ENCODE measurements at regions not wholly inside any gene's neighbourhood (a gene's known extent, or its start where the extent isn't known, plus 50 kb on each side); places are given as distances from the start of the nearest gene placed in this dataset.
"Not testable (repeated sequence)": the region's sequence is repeated elsewhere in the genome, so short reads cannot be mapped to it uniquely, and the experiment has no call there.

DNA sequence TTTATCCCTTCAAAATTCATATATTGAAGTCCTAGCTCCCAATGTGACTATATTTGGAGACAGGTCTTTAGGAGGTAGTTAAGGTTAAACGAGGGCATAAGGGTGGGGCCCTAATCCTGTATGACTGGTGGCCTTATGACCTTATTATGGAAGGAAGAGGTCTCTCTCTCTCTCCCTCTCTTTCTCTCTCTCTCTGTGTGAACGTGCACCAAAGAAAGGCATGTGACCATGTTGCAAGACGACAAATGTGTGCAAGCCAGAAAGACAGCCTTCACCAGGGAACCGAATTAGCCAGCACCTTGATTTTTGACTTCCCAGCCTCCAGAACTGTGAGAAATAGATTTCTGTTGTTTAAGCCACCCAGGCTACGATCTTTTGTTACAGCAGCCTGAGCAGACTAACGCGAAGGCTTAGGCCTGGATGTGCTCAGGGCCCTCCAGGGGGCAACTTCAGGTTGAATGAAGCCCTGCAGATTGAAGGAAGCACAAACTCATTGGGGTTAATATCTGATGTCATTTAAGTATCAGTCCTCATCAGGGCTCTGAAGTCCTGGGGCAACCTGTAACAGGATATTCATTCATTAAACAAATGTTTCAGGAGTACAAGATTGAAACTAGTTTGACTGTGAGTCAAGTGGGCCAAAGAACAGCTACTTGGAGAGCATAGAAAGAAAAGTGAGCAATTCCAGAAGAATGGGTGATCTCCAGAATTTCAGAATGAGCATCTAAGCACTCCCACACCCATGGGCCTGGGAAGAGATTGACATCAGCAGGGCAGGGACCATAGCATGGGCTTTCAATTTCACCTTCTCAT lies 157.4 kb upstream of the TNFAIP3 start:
- peak; percentile 58 for DNase-seq (ENCODE audit: low spot score)

DNA sequence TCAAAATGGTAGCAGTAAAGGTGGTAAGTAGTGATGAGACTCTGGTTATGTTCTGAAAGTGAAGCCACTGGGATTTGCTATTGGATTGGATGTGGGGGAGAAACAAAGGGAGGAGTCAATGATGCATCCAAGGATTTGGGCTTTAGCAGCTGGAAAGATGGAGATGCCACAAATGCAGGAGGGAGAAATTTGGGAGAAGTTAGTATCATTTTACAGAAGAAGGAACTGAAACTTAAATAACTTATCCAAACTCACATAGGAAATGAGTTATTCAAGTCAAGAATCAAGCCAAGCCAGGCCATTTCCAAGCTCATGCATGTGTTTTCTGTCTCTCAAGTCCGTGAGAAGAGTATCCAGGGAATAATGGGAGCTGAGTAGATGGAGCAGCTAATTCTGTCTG lies 155.1 kb upstream of the TNFAIP3 start:
- DNase-seq (ENCODE audit: low spot score): no peak

DNA sequence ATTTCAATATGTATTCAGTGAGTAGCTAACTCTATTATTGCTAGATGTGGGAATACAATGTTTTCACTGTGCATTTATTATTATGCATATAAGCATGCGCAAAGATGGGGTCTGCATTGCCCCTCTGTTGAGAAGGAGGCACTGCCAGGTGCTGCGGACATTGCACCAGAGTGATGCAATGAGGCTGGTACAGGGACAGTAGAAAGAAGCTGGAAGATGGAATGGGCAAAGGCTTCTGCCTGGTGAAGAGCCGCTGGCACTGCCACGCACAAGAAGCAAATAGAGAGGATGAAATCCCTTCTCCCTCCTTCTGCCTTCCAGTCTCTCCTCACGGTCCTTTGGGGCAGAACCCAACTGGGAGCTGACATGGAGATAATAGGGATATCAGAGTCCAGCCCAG lies 154.5 kb upstream of the TNFAIP3 start:
- no peak for DNase-seq (ENCODE audit: low spot score)

DNA sequence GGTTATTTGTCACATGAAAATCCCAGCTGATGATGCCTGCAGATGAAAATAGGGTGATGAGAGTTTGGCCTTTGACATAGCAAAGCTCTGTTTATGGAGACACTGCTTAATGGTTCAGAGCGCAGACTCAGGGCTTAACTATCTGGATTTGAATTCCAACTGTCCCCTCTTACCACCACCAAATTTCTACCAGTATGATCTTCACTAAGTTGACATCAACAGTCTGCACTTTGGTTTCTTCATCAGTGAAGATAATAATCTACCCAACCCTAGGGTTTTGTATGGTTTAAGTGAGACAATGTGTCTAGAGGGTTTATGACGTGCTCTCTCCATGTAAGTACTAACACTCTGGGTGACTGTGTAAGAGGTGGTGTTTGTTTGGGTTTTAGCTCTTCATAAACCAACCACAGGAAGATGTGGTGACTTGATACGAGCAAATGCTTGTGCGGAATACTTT lies 151.4 kb upstream of the TNFAIP3 start:
- DNase-seq (ENCODE audit: low spot score): peak; percentile 67

DNA sequence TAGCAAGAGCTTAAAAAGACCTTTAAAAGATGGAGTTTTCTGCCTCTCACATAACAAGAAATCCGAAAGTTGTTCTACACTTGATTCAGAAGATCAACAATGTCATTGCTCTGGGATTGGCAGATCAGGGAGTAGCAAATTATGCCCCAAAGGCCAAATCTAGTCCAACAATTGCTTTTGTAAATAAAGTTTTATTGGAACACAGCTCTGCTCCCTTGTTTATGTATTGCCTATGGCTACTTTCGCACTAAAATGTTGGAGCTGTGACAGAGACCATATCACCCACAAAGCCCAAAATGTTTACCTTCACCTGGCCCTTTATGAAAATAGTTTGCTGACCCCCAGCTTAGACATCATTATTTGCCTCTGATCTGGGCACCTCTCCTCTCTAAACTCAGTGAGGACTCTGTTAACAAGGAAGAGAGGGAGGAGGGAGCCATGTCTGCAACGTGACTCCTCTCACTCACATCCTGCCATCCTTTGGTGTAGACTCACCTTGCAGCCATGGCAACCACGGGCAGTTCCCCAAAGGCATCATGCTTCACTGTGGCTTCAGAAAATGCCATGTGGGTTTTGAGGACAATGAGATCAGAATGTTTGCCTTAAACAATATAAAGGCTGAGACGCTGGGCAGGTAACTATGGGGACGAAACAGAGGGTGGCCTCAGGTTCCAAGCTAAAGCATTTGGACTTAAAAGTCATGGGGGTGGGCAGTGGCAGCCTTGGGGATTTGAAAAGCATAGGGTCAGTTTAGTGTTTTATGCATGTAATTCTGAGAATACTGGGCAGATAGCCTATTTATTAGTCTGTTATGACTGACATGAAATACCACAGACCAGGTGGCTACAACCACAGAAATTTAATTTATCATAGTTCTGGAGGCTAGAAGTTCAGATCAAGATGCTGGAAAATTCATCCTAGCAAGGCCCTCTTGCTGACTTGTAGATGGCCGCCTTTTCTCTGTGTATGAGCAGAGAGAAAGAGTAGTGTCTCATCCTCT lies 149.7 kb upstream of the TNFAIP3 start:
- DNase-seq (ENCODE audit: low spot score): peak; percentile 51

DNA sequence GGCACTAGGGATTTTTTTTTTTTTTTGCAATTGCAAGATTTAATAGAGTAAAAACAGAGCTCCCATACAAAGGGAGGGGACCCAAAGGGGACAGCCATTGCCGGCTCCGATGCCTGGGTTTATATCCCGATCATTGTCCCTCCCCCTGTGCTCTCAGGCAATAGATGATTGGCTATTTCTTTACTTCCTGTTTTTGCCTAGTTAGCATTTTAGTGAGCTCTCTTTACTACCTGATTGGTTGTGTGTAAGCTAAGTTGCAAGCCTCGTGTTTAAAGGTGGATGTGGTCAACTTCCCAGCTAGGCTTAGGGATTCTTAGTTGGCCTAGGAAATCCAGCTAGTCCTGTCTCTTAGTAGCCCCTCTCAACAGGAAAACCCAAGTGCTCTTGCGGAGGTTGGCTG lies 148.2 kb upstream of the TNFAIP3 start:
- DNase-seq (ENCODE audit: low spot score): not testable (repeated sequence)

DNA sequence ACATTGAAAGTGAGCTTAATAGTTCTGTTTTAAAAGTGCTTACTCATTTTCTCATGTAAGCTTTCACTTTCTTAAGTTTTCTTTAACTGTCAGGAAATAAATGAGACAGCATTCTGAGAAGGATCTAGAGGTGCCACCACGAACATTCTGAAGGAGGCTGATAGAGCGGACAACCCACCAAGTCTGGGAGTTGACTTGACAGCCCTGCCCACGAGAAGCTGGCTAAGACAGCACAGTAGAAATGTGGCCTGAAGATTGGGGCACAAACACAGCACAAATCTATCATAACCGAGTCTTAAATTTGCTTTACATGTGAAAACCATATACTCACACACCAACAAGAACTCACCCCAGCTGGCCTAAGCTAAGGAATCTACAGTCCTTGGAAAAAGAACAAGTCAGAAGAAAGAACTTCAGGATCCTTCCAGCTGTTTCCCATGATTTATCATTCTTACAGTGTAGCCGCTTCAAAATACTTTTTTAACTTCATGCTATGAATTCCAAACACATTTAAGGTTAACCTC lies 144.2 kb upstream of the TNFAIP3 start:
- peak; percentile 54 for DNase-seq (ENCODE audit: low spot score)

DNA sequence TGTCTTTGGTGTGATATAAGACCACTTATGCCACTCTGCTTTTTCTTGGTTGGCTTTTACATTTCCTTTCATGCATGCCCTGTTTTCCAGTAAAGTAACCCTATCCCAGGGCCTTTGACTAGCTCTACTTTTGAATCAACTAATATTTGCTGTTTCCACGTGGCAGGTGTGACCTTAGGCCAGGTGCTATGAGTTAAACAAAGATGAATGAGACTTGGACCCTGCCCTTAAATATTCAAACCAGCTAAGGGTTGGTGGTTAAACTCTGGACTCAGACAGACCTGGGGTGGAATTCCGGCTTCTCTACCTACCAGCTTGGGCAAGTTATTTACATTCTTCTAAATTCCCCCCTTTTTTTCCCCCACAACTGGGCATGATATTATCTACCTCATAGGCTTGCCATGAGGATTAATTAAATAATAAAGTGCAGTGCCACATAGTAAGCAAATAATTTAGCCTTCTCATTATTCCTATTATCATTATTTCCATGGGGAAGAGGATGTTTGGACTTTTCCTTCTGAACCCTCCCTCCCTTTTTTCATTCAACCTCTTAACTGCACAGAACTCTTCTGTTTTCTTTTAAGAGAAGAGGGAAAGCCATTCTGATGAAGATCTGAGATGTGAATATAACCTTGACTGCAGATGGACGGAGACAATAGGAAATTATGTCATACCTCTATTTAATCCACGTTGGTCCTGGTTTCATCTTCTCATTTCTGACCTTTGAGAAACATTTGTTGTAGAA lies 143.6 kb upstream of the TNFAIP3 start:
- no peak for DNase-seq (ENCODE audit: low spot score)

DNA sequence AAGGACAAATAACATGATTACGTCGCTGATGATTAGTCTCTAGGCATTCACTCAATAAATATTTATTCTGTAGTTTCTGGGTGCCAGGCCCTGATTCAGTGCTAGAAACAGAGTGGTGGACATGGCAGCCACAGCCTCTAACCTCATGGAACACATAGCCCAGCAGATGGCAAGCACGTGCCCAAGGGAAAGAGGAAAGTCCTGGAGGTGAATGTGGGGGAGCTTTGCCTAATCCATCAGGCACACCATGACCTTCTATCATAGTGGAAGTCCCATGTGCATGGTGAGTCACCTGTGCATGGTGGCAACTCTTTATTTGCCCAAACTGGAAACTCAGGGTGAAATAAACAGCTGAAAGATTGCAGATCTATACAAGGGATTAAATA lies 143.0 kb upstream of the TNFAIP3 start:
- DNase-seq (ENCODE audit: low spot score): no peak

DNA sequence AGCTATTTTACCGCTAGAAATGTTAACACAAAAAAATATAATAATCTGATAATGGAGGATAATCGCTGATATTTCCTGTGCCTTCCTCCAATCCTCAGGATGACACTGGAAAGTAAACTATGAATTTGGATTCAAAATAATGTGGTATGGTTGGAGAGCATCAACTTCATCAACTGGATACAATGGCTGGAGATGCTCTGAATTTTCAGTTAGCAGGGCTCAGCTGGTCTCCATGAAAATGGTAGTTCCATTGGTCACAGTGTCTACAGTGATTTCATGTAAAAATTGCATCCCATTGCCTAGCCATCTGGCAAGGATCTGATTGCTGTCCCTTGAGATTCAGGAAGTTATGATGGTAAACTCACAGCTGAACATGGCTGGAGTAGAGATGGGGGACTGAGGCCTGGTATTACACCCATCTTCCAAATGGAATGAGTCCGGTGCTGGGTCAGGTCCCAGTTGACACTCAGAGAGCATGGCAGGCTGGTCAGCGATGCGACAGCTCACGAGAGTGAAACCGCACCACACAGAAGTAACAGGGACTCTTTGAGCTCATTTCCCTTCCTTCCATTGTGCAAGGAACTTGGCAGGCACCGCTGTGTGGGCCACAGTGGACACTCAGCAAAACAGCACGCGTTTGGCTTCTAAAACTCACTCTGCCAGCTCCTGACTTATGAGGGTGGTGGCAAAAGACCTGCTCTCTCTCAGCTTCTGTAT lies 142.4 kb upstream of the TNFAIP3 start:
- DNase-seq (ENCODE audit: low spot score): no peak

DNA sequence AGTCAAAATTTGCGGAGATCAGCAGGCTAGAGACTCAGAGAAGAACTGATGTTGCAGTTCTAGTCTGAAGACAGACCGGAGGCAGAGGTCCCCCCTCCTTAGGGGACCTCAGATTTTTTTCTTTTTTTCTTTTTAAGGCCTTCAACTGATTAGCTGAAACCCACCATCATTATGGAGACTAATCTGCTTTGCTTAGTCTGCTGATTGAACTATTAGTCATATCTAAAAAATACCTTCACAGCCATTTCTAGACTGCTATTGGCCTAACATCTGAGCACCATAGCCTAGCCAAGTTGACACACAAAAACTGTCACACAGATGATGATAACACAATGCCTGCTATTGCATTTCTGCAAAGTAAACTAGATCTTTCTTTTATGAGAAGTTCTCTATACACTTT lies 141.1 kb upstream of the TNFAIP3 start:
- DNase-seq (ENCODE audit: low spot score): no peak

DNA sequence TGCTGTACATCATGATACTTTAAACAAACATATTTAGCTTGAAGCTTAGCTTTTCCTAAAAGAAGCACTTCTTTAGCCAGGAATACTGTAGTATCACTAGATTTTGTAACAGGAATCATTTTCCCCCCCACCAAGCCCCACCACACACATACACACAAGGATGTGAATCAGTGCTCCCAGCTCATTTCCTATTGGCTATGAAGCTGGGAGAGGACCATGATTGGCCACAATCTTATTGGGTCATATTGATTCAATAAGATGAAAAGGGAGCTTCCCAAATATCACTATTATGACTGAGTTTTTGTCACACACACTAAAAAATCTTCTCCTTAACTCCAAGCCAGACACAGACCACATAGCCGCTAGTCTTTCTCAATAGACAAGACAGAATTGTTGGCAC lies 140.5 kb upstream of the TNFAIP3 start:
- no peak for DNase-seq (ENCODE audit: low spot score)

DNA sequence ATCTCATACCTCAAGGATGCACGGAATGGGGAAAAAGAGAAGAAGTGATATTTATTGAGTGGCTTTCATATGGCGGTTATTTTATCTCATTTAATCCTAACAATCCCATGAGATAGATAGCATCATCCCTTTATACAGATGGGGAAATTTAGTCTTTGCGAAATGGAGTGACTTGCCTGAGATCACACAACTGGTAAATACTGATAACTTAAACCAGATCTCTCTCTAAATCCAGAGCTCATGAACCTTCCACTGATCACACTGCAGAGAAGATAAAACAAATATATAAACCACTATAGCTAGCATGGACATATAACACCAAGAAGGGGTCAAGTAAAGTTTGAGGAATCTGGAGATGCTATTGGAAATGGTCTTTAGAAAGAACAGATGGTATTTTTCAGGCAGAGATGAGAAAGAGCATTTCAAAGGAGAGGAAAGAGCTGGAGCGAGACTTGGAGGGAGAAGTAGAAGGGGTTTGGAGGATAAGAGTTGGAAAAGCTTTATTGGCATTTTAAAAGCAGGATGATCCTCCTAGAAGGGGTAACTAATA lies 139.8 kb upstream of the TNFAIP3 start:
- no peak for DNase-seq (ENCODE audit: low spot score)

DNA sequence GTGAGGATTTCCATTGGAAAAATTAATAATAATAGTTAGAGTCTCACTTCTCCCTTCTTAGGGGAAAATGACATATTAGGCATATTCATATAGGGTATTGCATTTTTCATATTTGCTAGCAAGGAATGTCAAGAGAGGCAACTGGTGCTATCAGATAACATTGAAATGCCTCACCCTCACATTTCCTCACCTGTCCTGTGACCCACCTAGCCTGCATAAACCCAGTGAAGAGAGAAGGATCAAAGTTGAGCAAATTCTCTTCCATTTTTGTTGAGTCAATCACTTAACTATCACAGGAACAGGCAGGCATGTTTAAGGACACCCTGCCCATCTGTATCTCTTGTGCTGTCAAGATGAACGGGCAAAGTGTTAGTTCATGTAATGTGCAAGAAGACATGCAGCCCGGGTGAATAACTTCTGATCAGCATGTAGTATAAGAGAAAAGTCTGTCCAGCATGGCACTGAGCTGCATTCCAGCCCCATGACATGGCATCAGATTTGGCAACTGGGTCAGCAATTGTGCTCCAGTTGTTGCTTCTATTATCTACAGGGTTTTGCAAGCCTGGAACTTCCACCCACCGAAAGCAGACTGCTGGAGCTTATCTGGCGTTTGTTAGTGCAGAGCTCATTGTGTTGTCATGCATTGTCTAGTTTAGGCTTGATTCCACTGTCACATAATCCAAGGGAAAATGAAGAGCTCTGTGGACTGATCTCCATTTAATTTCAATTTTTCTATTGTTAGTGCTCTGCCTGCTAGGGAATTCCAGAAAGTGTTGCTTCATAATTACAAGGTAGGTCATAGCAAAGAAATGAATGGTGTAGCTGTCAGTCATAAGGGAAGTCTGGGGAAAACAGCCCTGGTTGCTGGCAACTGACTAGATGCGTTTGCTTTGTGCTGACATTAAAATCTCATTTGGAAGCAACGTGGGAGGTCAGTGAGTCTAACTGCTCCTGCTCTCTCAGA lies 138.4 kb upstream of the TNFAIP3 start:
- no peak for DNase-seq (ENCODE audit: low spot score)

DNA sequence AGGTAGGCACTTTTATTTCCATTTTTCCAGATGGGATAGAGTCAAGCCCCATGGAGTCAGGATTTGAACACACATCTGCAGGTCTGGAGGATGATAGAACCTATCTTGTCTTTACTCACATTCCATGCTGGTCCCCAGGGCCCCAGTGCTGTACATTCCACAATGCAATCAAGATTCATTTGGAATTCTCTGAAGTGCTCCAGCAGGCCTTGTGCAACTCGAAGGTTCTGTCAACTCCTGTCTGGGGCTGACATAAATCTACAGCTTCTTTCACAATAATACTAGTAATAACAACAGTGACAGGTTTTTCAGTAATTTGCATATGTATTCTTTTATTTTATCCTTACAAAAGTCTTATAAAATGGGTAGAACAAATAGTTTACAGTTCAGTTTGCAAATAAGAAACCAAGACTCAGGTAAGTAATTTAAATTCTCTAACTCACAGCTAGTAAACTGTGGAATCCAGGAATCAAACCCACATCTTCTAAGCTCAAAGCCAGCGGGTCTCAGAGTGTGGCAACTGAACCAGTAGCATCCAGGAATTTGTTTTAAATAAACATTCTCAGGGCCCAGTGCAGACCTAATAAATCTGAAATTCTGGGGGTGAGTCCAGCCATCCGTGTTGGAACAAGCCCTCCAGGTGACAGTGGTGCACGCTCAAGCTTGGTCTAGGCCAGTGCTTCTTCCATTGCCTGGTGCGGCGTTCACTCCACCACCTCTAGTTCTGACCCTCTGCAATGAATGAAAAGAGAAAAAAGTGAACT lies 137.0 kb upstream of the TNFAIP3 start:
- DNase-seq (ENCODE audit: low spot score): no peak

DNA sequence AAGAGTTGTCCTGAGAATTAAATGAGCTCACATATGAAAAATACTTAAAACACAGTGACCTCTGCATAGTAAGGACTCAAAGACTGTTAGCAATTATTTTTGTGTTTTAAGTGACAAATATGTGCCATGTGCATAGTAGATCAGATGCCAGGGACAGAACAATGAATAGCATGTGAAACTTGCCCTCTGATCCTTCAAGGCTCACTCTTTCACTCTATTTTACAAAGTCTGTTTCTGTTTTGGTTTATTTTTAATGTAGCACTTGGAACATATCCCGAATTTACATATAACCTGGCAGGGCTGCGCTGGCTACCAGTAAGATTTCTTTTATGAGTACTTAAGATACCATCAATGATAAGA lies 135.5 kb upstream of the TNFAIP3 start:
- no peak for DNase-seq (ENCODE audit: low spot score)

DNA sequence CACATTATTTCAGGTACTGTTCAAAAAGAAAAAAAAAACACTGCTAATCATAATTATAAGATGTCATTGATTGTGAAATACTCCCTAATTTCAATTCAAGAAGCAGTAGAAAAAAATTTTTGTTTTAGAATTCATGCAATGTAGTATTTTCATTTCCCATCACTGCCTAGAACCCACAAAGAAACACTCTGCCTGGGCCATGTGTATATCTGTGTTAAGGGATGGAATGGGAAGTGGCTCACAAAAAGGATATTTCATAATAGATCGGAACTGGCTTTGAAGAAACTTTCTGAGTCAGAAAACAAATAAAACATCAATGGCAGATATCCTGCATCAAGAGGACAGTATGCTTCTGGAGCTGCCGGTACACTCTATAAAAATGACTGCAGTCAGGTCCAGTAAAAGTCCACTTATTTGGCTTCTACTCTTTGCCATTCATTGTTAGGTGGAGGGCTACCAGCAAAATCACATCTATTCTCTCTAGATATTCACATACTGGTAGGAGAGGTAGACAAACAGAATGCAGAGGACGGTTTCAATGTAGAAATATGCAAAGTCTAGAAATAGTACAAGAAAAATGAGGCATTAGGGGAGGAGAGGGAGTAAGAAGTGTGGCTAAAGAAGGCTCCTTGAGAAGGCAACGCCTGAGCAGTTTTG lies 135.0 kb upstream of the TNFAIP3 start:
- no peak for DNase-seq (ENCODE audit: low spot score)

DNA sequence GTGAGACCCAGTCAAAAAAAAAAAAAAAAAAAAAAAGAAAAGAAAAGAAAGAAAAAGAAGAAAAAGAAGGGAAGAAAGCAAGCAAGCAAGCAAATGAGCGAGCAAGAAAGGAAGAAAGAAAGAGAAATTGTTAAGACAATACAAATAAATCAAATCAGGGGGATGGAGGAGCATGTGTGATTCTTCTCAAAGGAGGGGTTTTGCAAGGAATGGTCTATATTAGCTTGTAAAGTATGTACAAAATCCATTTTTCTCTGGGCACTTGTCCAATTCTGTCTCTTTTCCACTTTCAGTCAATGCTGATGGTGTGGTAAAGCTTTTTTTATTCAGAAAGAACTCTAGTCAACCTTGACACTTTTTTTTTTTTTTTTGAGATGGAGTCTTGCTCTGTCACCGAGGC lies 133.7 kb upstream of the TNFAIP3 start:
- no peak for DNase-seq (ENCODE audit: low spot score)

Measured in activated CD4-positive, alpha-beta T cell treated with anti-CD3 and anti-CD28 coated beads, Interleukin-2, Interleukin-4, amounts not matched to agents 100 ng/mL and 50 ng/mL, durations not matched to agents 16 hours and 8 hours (primary cell).